IMR-90 (cell line): ENCODE measurements at regions not wholly inside any gene's neighbourhood (a gene's known extent, or its start where the extent isn't known, plus 50 kb on each side); places are given as distances from the start of the nearest gene placed in this dataset.
A peak's percentile ranks its signal among the peaks of the same experiment; 100 is the strongest.
"Not testable (repeated sequence)": the region's sequence is repeated elsewhere in the genome, so short reads cannot be mapped to it uniquely, and the experiment has no call there.

Experiments used
- ATAC-seq: fragments of 200-7000 bp; cut with Tn5 transposase; 2 replicates; pipeline ENCODE4 v1.9.1; 2020; ENCODE audit warnings: low read depth, mild to moderate bottlenecking, moderate library complexity
- BruUV-seq: library from RNA; stranded (reverse); fragments of 400-500 nt; replicated peaks from 2 replicates; lab custom pipeline; 2021; lab: Mats Ljungman, UMichigan
- CTCF ChIA-PET: fragments of 300-600 bp; formaldehyde crosslinking; extraction: SDS; loops from one replicate; lab custom pipeline; 2021; ENCODE audit warnings: antibody characterized with exemption; lab: Yijun Ruan, JAX
- POLR2A ChIA-PET: fragments of 300-600 bp; sonication (Branson Sonifier 250); formaldehyde crosslinking; loops from one replicate; lab custom pipeline; 2022; ENCODE audit warnings: antibody characterized with exemption; ENCODE audit not compliant: unreplicated experiment; lab: Charles Lee
- DNase-seq: peaks from one replicate; pipeline ENCODE4 v3.0.0; 2013
- H2AFZ ChIP-seq: replicated peaks from 2 replicates; pipeline ENCODE3; 2013; ENCODE audit warnings: low read length, mild to moderate bottlenecking; ENCODE audit not compliant: poor library complexity
- H2AK5ac ChIP-seq: 2 replicates; pipeline ENCODE4 v1.6.1; 2013; ENCODE audit warnings: low read depth, low read length, inconsistent platforms
- H2AK9ac ChIP-seq: replicated peaks from 2 replicates; pipeline ENCODE3; 2013; ENCODE audit warnings: mild to moderate bottlenecking, low read depth, low read length, moderate library complexity; ENCODE audit not compliant: poor library complexity
- H2BK120ac ChIP-seq: 2 replicates; pipeline ENCODE4 v1.6.1; 2013; ENCODE audit warnings: low read depth, low read length, inconsistent platforms
- H2BK15ac ChIP-seq: 3 replicates; pipeline ENCODE4 v1.6.1; 2013; ENCODE audit warnings: low read depth, low read length, inconsistent platforms
- H2BK20ac ChIP-seq: 2 replicates; pipeline ENCODE4 v1.6.1; 2013; ENCODE audit warnings: low read depth, mild to moderate bottlenecking, inconsistent platforms, low read length, moderate library complexity
- H2BK5ac ChIP-seq: 2 replicates; pipeline ENCODE4 v1.6.1; 2013; ENCODE audit warnings: mild to moderate bottlenecking, low read depth, low read length, inconsistent platforms; ENCODE audit not compliant: poor library complexity, severe bottlenecking
- H3K14ac ChIP-seq: replicated peaks from 2 replicates; pipeline ENCODE4 v1.6.1; 2013; ENCODE audit warnings: low read depth, low read length, inconsistent platforms
- H3K18ac ChIP-seq: 2 replicates; pipeline ENCODE4 v1.6.1; 2013; ENCODE audit warnings: low read depth, low read length, control low read depth
- H3K23ac ChIP-seq: 2 replicates; pipeline ENCODE4 v1.6.1; 2013; ENCODE audit warnings: low read depth, low read length, inconsistent platforms
- H3K27ac ChIP-seq: 2 replicates; pipeline ENCODE4 v1.5.1; 2013; ENCODE audit warnings: mild to moderate bottlenecking, control low read depth, low read length; ENCODE audit not compliant: insufficient read depth
- H3K27me3 ChIP-seq: 2 replicates; pipeline ENCODE4 v1.6.1; 2013; ENCODE audit warnings: low read length; ENCODE audit not compliant: control insufficient read depth, insufficient read depth
- H3K36me3 ChIP-seq: 2 replicates; pipeline ENCODE4 v1.6.1; 2013; ENCODE audit warnings: low read length, mixed read lengths; ENCODE audit not compliant: control insufficient read depth, insufficient read depth
- H3K4ac ChIP-seq: 2 replicates; pipeline ENCODE4 v1.6.1; 2013; ENCODE audit warnings: low read depth, low read length, inconsistent platforms
- H3K4me1 ChIP-seq: 2 replicates; pipeline ENCODE4 v1.6.1; 2013; ENCODE audit warnings: low read length, mixed read lengths; ENCODE audit not compliant: control insufficient read depth, insufficient read depth
- H3K4me2 ChIP-seq: 2 replicates; pipeline ENCODE4 v1.6.1; 2013; ENCODE audit warnings: low read depth, mild to moderate bottlenecking, control low read depth, low read length, moderate library complexity
- H3K4me3 ChIP-seq: 2 replicates; pipeline ENCODE4 v1.5.1; 2013; ENCODE audit warnings: low read depth, mild to moderate bottlenecking, control low read depth, low read length, moderate library complexity; ENCODE audit not compliant: insufficient read depth
- H3K56ac ChIP-seq: 2 replicates; pipeline ENCODE4 v1.6.1; 2013; ENCODE audit warnings: low read length, inconsistent platforms; ENCODE audit not compliant: insufficient read depth; ENCODE audit errors: extremely low read depth
- H3K79me1 ChIP-seq, 2 experiments: 2 replicates each; pipeline ENCODE4 v1.6.1; 2013; ENCODE audit warnings: low read length in 2 of 2, inconsistent platforms in 1 of 2, low read depth in 1 of 2
- H3K9ac ChIP-seq: 2 replicates; pipeline ENCODE4 v1.6.1; 2013; ENCODE audit warnings: low read depth, low read length, control low read depth
- H3K9me1 ChIP-seq: 2 replicates; pipeline ENCODE4 v1.6.1; 2013; ENCODE audit warnings: low read length, inconsistent platforms; ENCODE audit not compliant: insufficient read depth
- H3K9me3 ChIP-seq: 2 replicates; pipeline ENCODE4 v1.6.1; 2013; ENCODE audit warnings: low read length; ENCODE audit not compliant: control insufficient read depth, insufficient read depth
- H4K20me1 ChIP-seq: 2 replicates; pipeline ENCODE4 v1.6.1; 2013; ENCODE audit warnings: low read length, inconsistent platforms; ENCODE audit not compliant: insufficient read depth
- H4K5ac ChIP-seq: 2 replicates; pipeline ENCODE4 v1.6.1; 2013; ENCODE audit warnings: mild to moderate bottlenecking, low read depth, low read length, control low read depth
- H4K8ac ChIP-seq, 2 experiments: 2 replicates each; pipeline ENCODE4 v1.6.1; 2013; ENCODE audit warnings: low read depth in 2 of 2, low read length in 2 of 2, control low read depth in 1 of 2, inconsistent platforms in 1 of 2
- H4K91ac ChIP-seq: 2 replicates; pipeline ENCODE4 v1.6.1; 2013; ENCODE audit warnings: low read depth, low read length, inconsistent platforms; ENCODE audit not compliant: insufficient read depth
- MAZ ChIP-seq: IDR thresholded peaks from 2 replicates; pipeline ENCODE4 v1.6.1; 2012; ENCODE audit warnings: low read depth, mild to moderate bottlenecking, low read length, improper control_type of control experiment, moderate library complexity, borderline replicate concordance
- WGBS, 2 experiments: methylation state at CpG; one replicate each; pipeline versions ENCODE4 v1.1.5 to v1.1.7; 2013; ENCODE audit warnings: missing lambda C conversion rate in 2 of 2; ENCODE audit not compliant: insufficient read length in 1 of 2; ENCODE audit errors: extremely low coverage in 2 of 2; 5-methylcytosine and 5-hydroxymethylcytosine counted together
- dilution Hi-C: fragments of 300-500 bp; cut with HindIII; formaldehyde crosslinking; loops from one replicate; pipeline ENCODE4 v1.14.3; 2018; ENCODE audit warnings: low sequenced_read_pairs; ENCODE audit not compliant: unreplicated experiment
- in situ Hi-C: fragments of 300-500 bp; cut with MboI; formaldehyde crosslinking; loops from 3 replicates; pipeline ENCODE4 v1.14.3; 2019; ENCODE audit warnings: low sequenced_read_pairs, inconsistent platforms, mixed read lengths
- intact Hi-C: fragments of 100-400 bp; cut with micrococcal nuclease; formaldehyde crosslinking; loops from 2 replicates; pipeline ENCODE4 v1.10.0; 2022

DNA sequence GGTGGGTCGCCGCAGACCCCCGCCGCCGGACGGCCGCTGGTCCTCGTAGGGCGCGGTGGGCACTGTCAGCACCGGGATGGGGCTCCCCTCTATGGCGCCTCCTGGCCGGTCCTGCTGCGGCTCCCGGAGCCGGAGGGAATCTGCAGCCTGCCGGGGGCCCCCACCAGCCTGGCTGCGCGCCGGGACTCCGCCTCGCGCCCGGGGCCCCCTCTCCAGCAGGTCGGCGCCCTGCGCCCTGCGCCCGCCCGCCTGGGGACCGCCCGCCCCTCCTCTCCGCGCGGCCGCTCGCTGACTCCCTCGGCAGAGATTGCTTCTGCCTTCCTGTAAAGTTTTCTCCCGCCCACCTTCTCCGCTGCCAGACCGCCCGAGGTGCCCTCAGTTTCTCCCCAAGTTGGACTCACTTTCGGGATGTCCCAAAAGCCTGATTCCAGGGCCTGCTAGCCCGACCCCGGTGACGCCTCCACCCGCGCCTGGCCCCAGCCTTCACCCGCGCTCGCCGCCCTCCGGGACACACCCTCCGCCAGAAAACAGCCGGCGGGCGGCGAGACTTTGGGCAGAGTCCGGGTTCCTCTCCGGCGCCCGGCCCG, 54.0 kb downstream of the FOXD4L6 start:
- peak; percentile 25 for DNase-seq
- Histone ChIP-seq H3K4ac (peak overlapping the region; percentile 76), H4K5ac (peak overlapping the region; percentile 33), H3K4me3 (peak overlapping the region; percentile 64), H4K8ac (peak overlapping the region; percentile 63 to 66; a peak in 2 of 4 replicates), H4K91ac (peak overlapping the region; percentile 89), H2BK5ac (peak overlapping the region; percentile 87), H2BK120ac (peak overlapping the region; percentile 92), H3K27ac (peak overlapping the region; percentile 80), H3K9ac (peak overlapping the region; percentile 76), H3K4me2 (peak overlapping the region; percentile 83), H2AFZ (peak overlapping the region; percentile 82), H3K14ac (peak overlapping the region; percentile 33; the same call in 1 of the 2 replicates), H3K18ac (peak overlapping the region; percentile 53; the same call in 1 of the 2 replicates)
- H4K20me1 ChIP-seq, CTCF ChIA-PET, H3K9me3 ChIP-seq, intact Hi-C loops, H3K23ac ChIP-seq, H3K4me1 ChIP-seq, BruUV-seq, POLR2A ChIA-PET, H3K56ac ChIP-seq, H3K27me3 ChIP-seq, H2BK20ac ChIP-seq, H2AK9ac ChIP-seq, H3K79me1 ChIP-seq, H2AK5ac ChIP-seq, H3K36me3 ChIP-seq, in situ Hi-C loops, H2BK15ac ChIP-seq, dilution Hi-C loops, H3K9me1 ChIP-seq: not testable (repeated sequence)
- ATAC-seq = peak; percentile 66
- 12% methylated on average over 38 of the region's 63 CpGs; no CpG with 5 or more reads in 1 of the 2 experiments for WGBS, 2 experiments
- peak; percentile 24; the same call in 1 of the 2 replicates for TF ChIP-seq MAZ

DNA sequence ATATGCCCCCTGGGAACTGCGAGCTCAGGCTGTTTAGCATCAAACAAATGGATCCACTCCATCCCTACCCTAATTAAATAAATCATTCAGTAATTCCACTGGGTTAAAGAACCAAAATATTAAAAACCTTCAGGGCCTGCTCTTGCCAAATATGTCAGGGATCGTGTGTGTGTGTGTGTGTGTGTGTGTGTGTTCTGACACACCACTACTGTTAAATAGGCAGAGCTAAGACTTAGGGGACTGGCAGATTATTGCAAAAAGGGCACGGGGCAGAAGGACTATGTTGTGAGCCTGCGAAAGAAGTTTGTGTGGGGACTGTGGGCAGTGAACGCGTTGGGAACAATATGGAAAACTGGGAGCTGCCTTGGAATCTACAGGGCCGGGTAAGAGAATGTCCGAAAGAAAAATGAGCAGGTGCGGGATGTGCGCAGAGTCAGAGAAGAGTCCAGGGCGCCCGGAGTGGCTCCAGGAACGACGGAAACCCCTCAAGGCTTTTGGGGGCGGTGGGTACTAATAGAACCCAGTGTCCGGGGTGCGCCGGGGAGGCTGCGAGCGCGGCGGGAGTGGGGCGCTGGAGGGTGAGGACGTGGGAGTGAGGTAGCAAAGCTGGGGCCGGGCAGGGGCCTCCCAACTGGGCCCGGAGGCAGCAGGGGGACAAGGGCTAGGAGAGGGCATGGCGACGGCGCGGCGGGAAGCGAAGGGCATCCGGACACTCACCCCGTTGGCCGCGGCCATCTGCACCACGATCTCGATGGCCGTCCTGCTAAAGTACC, 54.8 kb downstream of the FOXD4L6 start:
- H2BK15ac ChIP-seq, in situ Hi-C loops, H3K36me3 ChIP-seq, intact Hi-C loops, H3K4me1 ChIP-seq, H2BK20ac ChIP-seq, H2BK120ac ChIP-seq, H2AK9ac ChIP-seq, CTCF ChIA-PET, BruUV-seq, dilution Hi-C loops, H3K79me1 ChIP-seq, POLR2A ChIA-PET, H3K9me1 ChIP-seq, H4K91ac ChIP-seq, H2AFZ ChIP-seq, H4K20me1 ChIP-seq, H3K27me3 ChIP-seq, H3K9me3 ChIP-seq: not testable (repeated sequence)
- peak overlapping the region in 1 of 2 experiments; percentile 0; a peak in 2 of 4 replicates for H4K8ac ChIP-seq
- peak overlapping the region; percentile 12; the same call in 1 of the 2 replicates for H4K5ac ChIP-seq
- 28% methylated on average over 11 of the region's 39 CpGs; no CpG with 5 or more reads in 1 of the 2 experiments for WGBS, 2 experiments
- peak; percentile 33 for DNase-seq
- peak overlapping the region; percentile 56 for H3K4ac ChIP-seq
- H3K4me2 ChIP-seq = peak overlapping the region; percentile 98
- peak overlapping the region; percentile 42; the same call in 1 of the 2 replicates for H3K18ac ChIP-seq
- H3K9ac ChIP-seq = peak overlapping the region; percentile 72
- peak; percentile 1 for ATAC-seq
- H3K14ac ChIP-seq = peak overlapping the region; percentile 15; the same call in 1 of the 2 replicates
- peak overlapping the region; percentile 55 for H3K27ac ChIP-seq
- H3K4me3 ChIP-seq = peak overlapping the region; percentile 64
- peak overlapping the region; percentile 35; the same call in 1 of the 2 replicates for H2AK5ac ChIP-seq
- H3K56ac ChIP-seq = peak overlapping the region; percentile 10; the same call in 1 of the 2 replicates
- peak overlapping the region; percentile 87 for H2BK5ac ChIP-seq
- H3K23ac ChIP-seq = peak overlapping the region; percentile 35; the same call in 1 of the 2 replicates
